GM12878 (cell line): ENCODE measurements at regions not wholly inside any gene's neighbourhood (a gene's known extent, or its start where the extent isn't known, plus 50 kb on each side); places are given as distances from the start of the nearest gene placed in this dataset.

Experiments
- ATAC-seq: fragments of 200-7000 bp; cut with Tn5 transposase; 3 replicates; pipeline ENCODE4 v1.9.1; 2020; ENCODE audit warnings: mild to moderate bottlenecking, moderate library complexity
- BruUV-seq: library from RNA; stranded (reverse); fragments of 400-500 nt; replicated peaks from 2 replicates; lab custom pipeline; 2021; lab: Mats Ljungman, UMichigan
- CTCF ChIA-PET: fragments of 300-600 bp; sonication (Branson Sonifier 250); formaldehyde crosslinking; extraction: SDS; loops from one replicate; lab custom pipeline; 2021; ENCODE audit warnings: inconsistent platforms; lab: Yijun Ruan, JAX
- POLR2A ChIA-PET: fragments of 350-600 bp; formaldehyde crosslinking; extraction: SDS; loops from one replicate; lab custom pipeline; 2021; ENCODE audit warnings: inconsistent platforms; lab: Charles Lee
- RAD21 ChIA-PET: fragments of 300-600 bp; sonication (Branson Sonifier 250); formaldehyde crosslinking; loops from one replicate; lab custom pipeline; 2023; ENCODE audit warnings: antibody characterized with exemption; ENCODE audit not compliant: unreplicated experiment; lab: Charles Lee
- SMC1A ChIA-PET: fragments of 300-600 bp; sonication (Branson Sonifier 250); formaldehyde crosslinking; loops from one replicate; lab custom pipeline; 2023; ENCODE audit not compliant: unreplicated experiment, uncharacterized antibody; lab: Charles Lee
- DNase-seq: peaks from one replicate; pipeline ENCODE4 v3.0.0-alpha.2; 2011; ENCODE audit warnings: low read depth, low spot score
- FAIRE-seq: peaks from 3 replicates; lab custom pipeline; 2011; peaks lifted over from hg19 to GRCh38; lab: Jason Lieb, UNC
- H2AFZ ChIP-seq: 2 replicates; pipeline ENCODE4 v1.6.0; 2011; ENCODE audit warnings: low read depth, low read length, control low read depth; ENCODE audit not compliant: control insufficient read depth
- H3K27ac ChIP-seq: 2 replicates; pipeline ENCODE4 v1.5.1; 2011; ENCODE audit warnings: control low read depth; ENCODE audit not compliant: control insufficient read depth, insufficient read depth
- H3K27me3 ChIP-seq, 2 experiments: replicated peaks in 1 of 2; 2 replicates each; pipeline versions ENCODE4 v1.6.0 to v1.6.1; 2011; ENCODE audit warnings: low read length in 1 of 2; ENCODE audit not compliant: control insufficient read depth in 2 of 2, insufficient read depth in 2 of 2
- H3K36me3 ChIP-seq, 2 experiments: 2 replicates each; pipeline ENCODE4 v1.5.1; 2011; ENCODE audit warnings: low read length in 1 of 2; ENCODE audit not compliant: control insufficient read depth in 2 of 2, insufficient read depth in 2 of 2
- H3K4me1 ChIP-seq: 2 replicates; pipeline ENCODE4 v1.6.1; 2011; ENCODE audit warnings: mild to moderate bottlenecking, low read length, moderate library complexity, mixed read lengths; ENCODE audit not compliant: control insufficient read depth, insufficient read depth
- H3K4me2 ChIP-seq: 2 replicates; pipeline ENCODE4 v1.6.0; 2011; ENCODE audit warnings: control low read depth; ENCODE audit not compliant: control insufficient read depth, insufficient read depth
- H3K4me3 ChIP-seq: fragments of 200-600 bp; sonication (generic); 2 replicates; pipeline ENCODE4 v1.5.1; 2016
- H3K79me2 ChIP-seq: 2 replicates; pipeline ENCODE4 v1.6.0; 2011; ENCODE audit warnings: low read length; ENCODE audit not compliant: control insufficient read depth, insufficient read depth
- H3K9ac ChIP-seq: 2 replicates; pipeline ENCODE4 v1.8.0; 2011; ENCODE audit warnings: low read length, control low read depth, mixed read lengths; ENCODE audit not compliant: control insufficient read depth, insufficient read depth
- H3K9me3 ChIP-seq: replicated peaks from 3 replicates; pipeline ENCODE4 v1.5.1; 2011; ENCODE audit warnings: mild to moderate bottlenecking, low read length; ENCODE audit not compliant: control insufficient read depth, insufficient read depth
- H4K20me1 ChIP-seq: 2 replicates; pipeline ENCODE4 v1.6.0; 2011; ENCODE audit not compliant: control insufficient read depth, insufficient read depth
- ATF7 ChIP-seq: fragments of 450-650 bp; IDR thresholded peaks from 2 replicates; pipeline ENCODE4 v1.6.1; 2016; ENCODE audit warnings: low read depth, mild to moderate bottlenecking
- CHD1 ChIP-seq: IDR thresholded peaks from 2 replicates; pipeline ENCODE4 v1.6.1; 2012; ENCODE audit warnings: low read depth, low read length, improper control_type of control experiment
- CHD4 ChIP-seq: fragments of 200-600 bp; sonication (generic); IDR thresholded peaks from 2 replicates; pipeline ENCODE4 v1.6.1; 2016; ENCODE audit warnings: mild to moderate bottlenecking
- ESRRA ChIP-seq: IDR thresholded peaks from 2 replicates; pipeline ENCODE4 v1.6.1; 2012; ENCODE audit warnings: mild to moderate bottlenecking, low read length, improper control_type of control experiment
- GATAD2B ChIP-seq: fragments of 450-650 bp; conservative IDR thresholded peaks from 2 replicates; pipeline ENCODE4 v1.6.1; 2017; ENCODE audit warnings: low read depth, mild to moderate bottlenecking, moderate library complexity
- NBN ChIP-seq: fragments of 450-650 bp; IDR thresholded peaks from 2 replicates; pipeline ENCODE4 v1.6.1; 2016
- NFIC ChIP-seq: IDR thresholded peaks from 2 replicates; pipeline ENCODE4 v1.6.1; 2012; ENCODE audit warnings: low read depth, mild to moderate bottlenecking, inconsistent platforms, low read length, moderate library complexity
- NFYB ChIP-seq: IDR thresholded peaks from 2 replicates; pipeline ENCODE4 v1.6.1; 2011; ENCODE audit warnings: low read depth, mild to moderate bottlenecking, low read length, improper control_type of control experiment, moderate library complexity; ENCODE audit not compliant: insufficient read depth
- POLR2A ChIP-seq: IDR thresholded peaks from 2 replicates; pipeline ENCODE4 v1.6.1; 2011; ENCODE audit warnings: low read depth, mild to moderate bottlenecking, low read length
- POLR2AphosphoS2 ChIP-seq: IDR thresholded peaks from 2 replicates; pipeline ENCODE4 v1.6.1; 2011; ENCODE audit warnings: low read depth, mild to moderate bottlenecking, low read length, improper control_type of control experiment, moderate library complexity
- RAD51 ChIP-seq: fragments of 450-650 bp; IDR thresholded peaks from 2 replicates; pipeline ENCODE4 v1.6.1; 2016; ENCODE audit warnings: moderate library complexity, mild to moderate bottlenecking, inconsistent platforms
- RBBP5 ChIP-seq: fragments of 200-600 bp; sonication (generic); conservative IDR thresholded peaks from 2 replicates; pipeline ENCODE4 v1.6.1; 2016
- RELA ChIP-seq: fragments of 450-650 bp; IDR thresholded peaks from 2 replicates; pipeline ENCODE4 v1.8.0; 2014; ENCODE audit warnings: borderline replicate concordance; ENCODE audit not compliant: partially characterized antibody
- ZNF217 ChIP-seq: fragments of 450-650 bp; IDR thresholded peaks from 2 replicates; pipeline ENCODE4 v1.6.1; 2017; ENCODE audit warnings: antibody characterized with exemption, mild to moderate bottlenecking
- ZNF384 ChIP-seq: IDR thresholded peaks from 2 replicates; pipeline ENCODE4 v1.6.1; 2012; ENCODE audit warnings: low read depth, mild to moderate bottlenecking, low read length, improper control_type of control experiment, borderline replicate concordance
- WGBS: methylation state at CpG from one replicate; pipeline ENCODE4 v1.1.6; 2016; ENCODE audit warnings: low lambda C conversion rate; ENCODE audit not compliant: insufficient replicate concordance, insufficient coverage; ENCODE audit errors: missing lambda C conversion rate; 5-methylcytosine and 5-hydroxymethylcytosine counted together
- in situ Hi-C: fragments of 300-500 bp; cut with MboI; formaldehyde crosslinking; loops from 9 replicates; pipeline ENCODE4 v1.14.3; 2018; ENCODE audit warnings: mixed read lengths
- intact Hi-C: fragments of 100-400 bp; cut with micrococcal nuclease; formaldehyde crosslinking; loops from one replicate; pipeline ENCODE4 v1.14.2; 2022; ENCODE audit not compliant: unreplicated experiment
- TF ChIP-seq, protein P1 (sequence below), 3 experiments: IDR thresholded peaks in 2 of 3; conservative IDR thresholded peaks in 1 of 3; 2 replicates each; pipeline ENCODE4 v1.5.1; 2011; ENCODE audit warnings: low read depth in 3 of 3, low read length in 3 of 3, mild to moderate bottlenecking in 3 of 3, control low read depth in 2 of 3, moderate library complexity in 2 of 3, inconsistent platforms in 1 of 3, mixed read lengths in 1 of 3; ENCODE audit not compliant: control insufficient read depth in 2 of 3, insufficient read depth in 1 of 3; ENCODE audit errors: extremely low read depth in 1 of 3
- TF ChIP-seq, protein P2 (sequence below): fragments of 450-650 bp; IDR thresholded peaks from 2 replicates; pipeline ENCODE4 v1.6.1; 2017; ENCODE audit warnings: borderline replicate concordance
- TF ChIP-seq, protein P3 (sequence below): IDR thresholded peaks from 2 replicates; pipeline ENCODE4 v1.6.1; 2011; ENCODE audit warnings: mild to moderate bottlenecking, low read depth, low read length, moderate library complexity; ENCODE audit not compliant: insufficient replicate concordance

DNA sequence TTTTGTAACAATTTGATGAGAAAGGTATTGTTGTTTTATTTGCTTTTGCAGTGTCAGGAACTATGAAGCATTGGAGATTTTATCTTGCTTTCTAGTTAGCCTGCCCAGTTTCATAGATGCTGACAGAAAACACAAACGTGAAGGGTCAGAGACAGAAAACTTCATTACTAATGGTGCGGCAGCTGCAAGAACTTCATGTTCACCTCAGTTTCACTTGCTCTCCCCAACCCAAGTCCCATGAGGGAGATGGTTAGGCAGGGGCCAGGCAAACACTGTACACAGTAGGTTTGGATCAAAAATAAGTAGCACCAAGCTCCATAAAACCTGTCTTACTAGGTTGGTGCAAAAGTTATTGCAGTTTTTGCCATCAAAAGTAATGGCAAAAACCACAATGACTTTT is 550.2 kb upstream of the MIR17HG start:
- Histone ChIP-seq H3K9ac (no peak overlapping the region), H3K4me1 (no peaks in the 10 kb centered on the region), H4K20me1 (no peaks in the 10 kb centered on the region), H3K4me3 (no peak overlapping the region), H3K9me3 (no peaks in the 10 kb centered on the region), H3K4me2 (no peak overlapping the region), H3K36me3 (no peaks in the 10 kb centered on the region), H3K79me2 (no peaks in the 10 kb centered on the region), H3K27ac (no peak overlapping the region), H2AFZ (no peak overlapping the region), H3K27me3 (no peaks in the 10 kb centered on the region)
- WGBS, result 48% methylated on average over 2 of the region's 2 CpGs
- ChIA-PET SMC1A (no interaction called here), RAD21 (no interaction called here), POLR2A (no interaction called here), CTCF (no interaction called here)
- intact Hi-C loops (no loop called here), in situ Hi-C loops (no loop called here)
- no TSS peak for BruUV-seq
- TF ChIP-seq GATAD2B (no peak), RAD51 (no peak), RBBP5 (no peak), POLR2A (no peak), NBN (no peak), RELA (no peak), POLR2AphosphoS2 (no peak), CHD1 (no peak), NFYB (no peak), ATF7 (no peak), CHD4 (no peak), NFIC (no peak), ZNF384 (no peak), ZNF217 (no peak), ESRRA (no peak)
- TF ChIP-seq, protein P1, sequence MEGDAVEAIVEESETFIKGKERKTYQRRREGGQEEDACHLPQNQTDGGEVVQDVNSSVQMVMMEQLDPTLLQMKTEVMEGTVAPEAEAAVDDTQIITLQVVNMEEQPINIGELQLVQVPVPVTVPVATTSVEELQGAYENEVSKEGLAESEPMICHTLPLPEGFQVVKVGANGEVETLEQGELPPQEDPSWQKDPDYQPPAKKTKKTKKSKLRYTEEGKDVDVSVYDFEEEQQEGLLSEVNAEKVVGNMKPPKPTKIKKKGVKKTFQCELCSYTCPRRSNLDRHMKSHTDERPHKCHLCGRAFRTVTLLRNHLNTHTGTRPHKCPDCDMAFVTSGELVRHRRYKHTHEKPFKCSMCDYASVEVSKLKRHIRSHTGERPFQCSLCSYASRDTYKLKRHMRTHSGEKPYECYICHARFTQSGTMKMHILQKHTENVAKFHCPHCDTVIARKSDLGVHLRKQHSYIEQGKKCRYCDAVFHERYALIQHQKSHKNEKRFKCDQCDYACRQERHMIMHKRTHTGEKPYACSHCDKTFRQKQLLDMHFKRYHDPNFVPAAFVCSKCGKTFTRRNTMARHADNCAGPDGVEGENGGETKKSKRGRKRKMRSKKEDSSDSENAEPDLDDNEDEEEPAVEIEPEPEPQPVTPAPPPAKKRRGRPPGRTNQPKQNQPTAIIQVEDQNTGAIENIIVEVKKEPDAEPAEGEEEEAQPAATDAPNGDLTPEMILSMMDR (IDR thresholded peaks at IDR 0.05 in 2 of 3, conservative IDR thresholded peaks at IDR 0.05 in 1 of 3; ENCODE audit: control insufficient read depth in 2 of 3, extremely low read depth in 1 of 3, insufficient read depth in 1 of 3, low read depth in 3 of 3, low read length in 3 of 3), result no peak
- TF ChIP-seq, protein P2, sequence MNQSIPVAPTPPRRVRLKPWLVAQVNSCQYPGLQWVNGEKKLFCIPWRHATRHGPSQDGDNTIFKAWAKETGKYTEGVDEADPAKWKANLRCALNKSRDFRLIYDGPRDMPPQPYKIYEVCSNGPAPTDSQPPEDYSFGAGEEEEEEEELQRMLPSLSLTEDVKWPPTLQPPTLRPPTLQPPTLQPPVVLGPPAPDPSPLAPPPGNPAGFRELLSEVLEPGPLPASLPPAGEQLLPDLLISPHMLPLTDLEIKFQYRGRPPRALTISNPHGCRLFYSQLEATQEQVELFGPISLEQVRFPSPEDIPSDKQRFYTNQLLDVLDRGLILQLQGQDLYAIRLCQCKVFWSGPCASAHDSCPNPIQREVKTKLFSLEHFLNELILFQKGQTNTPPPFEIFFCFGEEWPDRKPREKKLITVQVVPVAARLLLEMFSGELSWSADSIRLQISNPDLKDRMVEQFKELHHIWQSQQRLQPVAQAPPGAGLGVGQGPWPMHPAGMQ, result no peak
- TF ChIP-seq, protein P3, sequence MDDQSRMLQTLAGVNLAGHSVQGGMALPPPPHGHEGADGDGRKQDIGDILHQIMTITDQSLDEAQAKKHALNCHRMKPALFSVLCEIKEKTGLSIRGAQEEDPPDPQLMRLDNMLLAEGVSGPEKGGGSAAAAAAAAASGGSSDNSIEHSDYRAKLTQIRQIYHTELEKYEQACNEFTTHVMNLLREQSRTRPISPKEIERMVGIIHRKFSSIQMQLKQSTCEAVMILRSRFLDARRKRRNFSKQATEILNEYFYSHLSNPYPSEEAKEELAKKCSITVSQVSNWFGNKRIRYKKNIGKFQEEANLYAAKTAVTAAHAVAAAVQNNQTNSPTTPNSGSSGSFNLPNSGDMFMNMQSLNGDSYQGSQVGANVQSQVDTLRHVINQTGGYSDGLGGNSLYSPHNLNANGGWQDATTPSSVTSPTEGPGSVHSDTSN, result no peak
- FAIRE-seq (no peak), DNase-seq (no peak), ATAC-seq (no peak)
